ENCODE measurements at regions not wholly inside any gene's neighbourhood (a gene's known extent, or its start where the extent isn't known, plus 50 kb on each side); places are given as distances from the start of the nearest gene placed in this dataset.

GRCh38 chr13:103965506-103966243, 899.5 kb upstream of the SLC10A2 start:
- H3K27ac ChIP-seq (ENCODE audit: poor library complexity, severe bottlenecking): no peak overlapping the region
- no peak for TF ChIP-seq CTCF (IDR thresholded peaks at IDR 0.05; ENCODE audit: poor library complexity, severe bottlenecking)
- H3K27me3 ChIP-seq (ENCODE audit: insufficient read depth, poor library complexity, severe bottlenecking): no peaks in the 10 kb centered on the region
- H3K4me3 ChIP-seq (ENCODE audit: severe bottlenecking): no peak overlapping the region
- no peak for ATAC-seq (ENCODE audit: low read depth)
- H3K4me1 ChIP-seq (ENCODE audit: insufficient read depth, poor library complexity, severe bottlenecking): no peaks in the 10 kb centered on the region
- no peaks in the 10 kb centered on the region for H3K36me3 ChIP-seq (ENCODE audit: low read depth)
- DNase-seq (ENCODE audit: low spot score): no peak
- no peaks in the 10 kb centered on the region for H3K9me3 ChIP-seq (ENCODE audit: severe bottlenecking)

- Histone ChIP-seq H3K4me3 (ENCODE audit: severe bottlenecking) (no peak overlapping the region), H3K36me3 (ENCODE audit: low read depth) (no peaks in the 10 kb centered on the region), H3K4me1 (ENCODE audit: insufficient read depth, poor library complexity, severe bottlenecking) (no peaks in the 10 kb centered on the region), H3K27ac (ENCODE audit: poor library complexity, severe bottlenecking) (no peak overlapping the region), H3K27me3 (ENCODE audit: insufficient read depth, poor library complexity, severe bottlenecking) (no peaks in the 10 kb centered on the region), H3K9me3 (ENCODE audit: severe bottlenecking) (no peaks in the 10 kb centered on the region)
- DNase-seq (ENCODE audit: low spot score) (no peak), ATAC-seq (ENCODE audit: low read depth) (no peak)
- TF ChIP-seq CTCF (IDR thresholded peaks at IDR 0.05; ENCODE audit: poor library complexity, severe bottlenecking): no peak
Measured at GRCh38 chr13:103961784-103962183, 895.6 kb upstream of the SLC10A2 start.

- H3K27ac ChIP-seq (ENCODE audit: poor library complexity, severe bottlenecking): no peak overlapping the region
- no peak overlapping the region for H3K4me3 ChIP-seq (ENCODE audit: severe bottlenecking)
- no peaks in the 10 kb centered on the region for H3K27me3 ChIP-seq (ENCODE audit: insufficient read depth, poor library complexity, severe bottlenecking)
- no peak for TF ChIP-seq CTCF (IDR thresholded peaks at IDR 0.05; ENCODE audit: poor library complexity, severe bottlenecking)
- no peak for ATAC-seq (ENCODE audit: low read depth)
- DNase-seq (ENCODE audit: low spot score): no peak
- no peaks in the 10 kb centered on the region for H3K36me3 ChIP-seq (ENCODE audit: low read depth)
- no peaks in the 10 kb centered on the region for H3K9me3 ChIP-seq (ENCODE audit: severe bottlenecking)
- no peaks in the 10 kb centered on the region for H3K4me1 ChIP-seq (ENCODE audit: insufficient read depth, poor library complexity, severe bottlenecking)
Measured at GRCh38 chr13:103961129-103961528, 894.9 kb upstream of the SLC10A2 start.

- Histone ChIP-seq H3K4me1 (ENCODE audit: insufficient read depth, poor library complexity, severe bottlenecking) (no peaks in the 10 kb centered on the region), H3K36me3 (ENCODE audit: low read depth) (no peaks in the 10 kb centered on the region), H3K27ac (ENCODE audit: poor library complexity, severe bottlenecking) (no peak overlapping the region), H3K9me3 (ENCODE audit: severe bottlenecking) (no peaks in the 10 kb centered on the region), H3K4me3 (ENCODE audit: severe bottlenecking) (no peak overlapping the region), H3K27me3 (ENCODE audit: insufficient read depth, poor library complexity, severe bottlenecking) (no peaks in the 10 kb centered on the region)
- DNase-seq (ENCODE audit: low spot score) (no peak), ATAC-seq (ENCODE audit: low read depth) (no peak)
- TF ChIP-seq CTCF (IDR thresholded peaks at IDR 0.05; ENCODE audit: poor library complexity, severe bottlenecking): no peak
Measured at GRCh38 chr13:103960001-103960400, 893.8 kb upstream of the SLC10A2 start.

GRCh38 chr13:103958691-103959090, 892.5 kb upstream of the SLC10A2 start:
- no peaks in the 10 kb centered on the region for H3K4me1 ChIP-seq (ENCODE audit: insufficient read depth, poor library complexity, severe bottlenecking)
- no peak for ATAC-seq (ENCODE audit: low read depth)
- H3K27me3 ChIP-seq (ENCODE audit: insufficient read depth, poor library complexity, severe bottlenecking): no peaks in the 10 kb centered on the region
- no peak overlapping the region for H3K4me3 ChIP-seq (ENCODE audit: severe bottlenecking)
- H3K9me3 ChIP-seq (ENCODE audit: severe bottlenecking): no peaks in the 10 kb centered on the region
- no peak for DNase-seq (ENCODE audit: low spot score)
- H3K36me3 ChIP-seq (ENCODE audit: low read depth): no peaks in the 10 kb centered on the region
- TF ChIP-seq CTCF (IDR thresholded peaks at IDR 0.05; ENCODE audit: poor library complexity, severe bottlenecking): no peak
- no peak overlapping the region for H3K27ac ChIP-seq (ENCODE audit: poor library complexity, severe bottlenecking)

Measured in RWPE2 (cell line).